Liver (tissue), 3 donors: ENCODE measurements at regions not wholly inside any gene's neighbourhood (a gene's known extent, or its start where the extent isn't known, plus 50 kb on each side); places are given as distances from the start of the nearest gene placed in this dataset.

Experiments used
- ATF3 ChIP-seq: IDR thresholded peaks from 2 replicates; pipeline ENCODE4 v1.6.1; 2016; ENCODE audit warnings: antibody characterized with exemption
- EGR1 ChIP-seq, 2 donors: IDR thresholded peaks; 2 replicates each; pipeline ENCODE4 v1.6.1; 2016 to 2018; ENCODE audit warnings: antibody characterized with exemption in 2 of 2, low read depth in 2 of 2
- GABPA ChIP-seq, 2 donors: IDR thresholded peaks in 1 of 2; conservative IDR thresholded peaks in 1 of 2; 2 replicates each; pipeline ENCODE4 v1.6.1; 2016; ENCODE audit warnings: antibody characterized with exemption in 2 of 2, mild to moderate bottlenecking in 1 of 2, moderate library complexity in 1 of 2
- HNF4A ChIP-seq, 2 donors: conservative IDR thresholded peaks; 2 replicates each; pipeline ENCODE4 v1.6.1; 2016; ENCODE audit warnings: antibody characterized with exemption in 2 of 2, mild to moderate bottlenecking in 2 of 2
- JUND ChIP-seq, 2 donors: IDR thresholded peaks; 2 replicates each; pipeline ENCODE4 v1.6.1; 2016; ENCODE audit warnings: antibody characterized with exemption in 2 of 2
- MAX ChIP-seq: IDR thresholded peaks from 2 replicates; pipeline ENCODE4 v1.6.1; 2016; ENCODE audit warnings: antibody characterized with exemption
- RAD21 ChIP-seq, 2 donors: IDR thresholded peaks; 2 replicates each; pipeline ENCODE4 v1.6.1; 2016; ENCODE audit warnings: antibody characterized with exemption in 2 of 2, mild to moderate bottlenecking in 2 of 2
- TAF1 ChIP-seq: conservative IDR thresholded peaks from 2 replicates; pipeline ENCODE4 v1.6.1; 2016; ENCODE audit warnings: antibody characterized with exemption, mild to moderate bottlenecking
- YY1 ChIP-seq: IDR thresholded peaks from 2 replicates; pipeline ENCODE4 v1.6.1; 2016; ENCODE audit warnings: antibody characterized with exemption, mild to moderate bottlenecking
- ZBTB33 ChIP-seq: IDR thresholded peaks from 2 replicates; pipeline ENCODE4 v1.6.1; 2016; ENCODE audit warnings: antibody characterized with exemption
- TF ChIP-seq, protein P1 (sequence below): fragments of 150-350 bp; IDR thresholded peaks from 2 replicates; pipeline ENCODE4 v1.5.1; 2017; ENCODE audit warnings: improper control_type of control experiment, low read depth, low read length; ENCODE audit not compliant: missing input control
- TF ChIP-seq, protein P2 (sequence below): IDR thresholded peaks from 2 replicates; pipeline ENCODE4 v1.6.1; 2016; ENCODE audit warnings: antibody characterized with exemption, mild to moderate bottlenecking
- donor health status: healthy.
- donor health status: healthy.

GRCh38 chr10:89148061-89148460 is 59.1 kb downstream of the CH25H start:
- TF ChIP-seq, protein P1, sequence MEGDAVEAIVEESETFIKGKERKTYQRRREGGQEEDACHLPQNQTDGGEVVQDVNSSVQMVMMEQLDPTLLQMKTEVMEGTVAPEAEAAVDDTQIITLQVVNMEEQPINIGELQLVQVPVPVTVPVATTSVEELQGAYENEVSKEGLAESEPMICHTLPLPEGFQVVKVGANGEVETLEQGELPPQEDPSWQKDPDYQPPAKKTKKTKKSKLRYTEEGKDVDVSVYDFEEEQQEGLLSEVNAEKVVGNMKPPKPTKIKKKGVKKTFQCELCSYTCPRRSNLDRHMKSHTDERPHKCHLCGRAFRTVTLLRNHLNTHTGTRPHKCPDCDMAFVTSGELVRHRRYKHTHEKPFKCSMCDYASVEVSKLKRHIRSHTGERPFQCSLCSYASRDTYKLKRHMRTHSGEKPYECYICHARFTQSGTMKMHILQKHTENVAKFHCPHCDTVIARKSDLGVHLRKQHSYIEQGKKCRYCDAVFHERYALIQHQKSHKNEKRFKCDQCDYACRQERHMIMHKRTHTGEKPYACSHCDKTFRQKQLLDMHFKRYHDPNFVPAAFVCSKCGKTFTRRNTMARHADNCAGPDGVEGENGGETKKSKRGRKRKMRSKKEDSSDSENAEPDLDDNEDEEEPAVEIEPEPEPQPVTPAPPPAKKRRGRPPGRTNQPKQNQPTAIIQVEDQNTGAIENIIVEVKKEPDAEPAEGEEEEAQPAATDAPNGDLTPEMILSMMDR: no peak
- TF ChIP-seq, protein P2, sequence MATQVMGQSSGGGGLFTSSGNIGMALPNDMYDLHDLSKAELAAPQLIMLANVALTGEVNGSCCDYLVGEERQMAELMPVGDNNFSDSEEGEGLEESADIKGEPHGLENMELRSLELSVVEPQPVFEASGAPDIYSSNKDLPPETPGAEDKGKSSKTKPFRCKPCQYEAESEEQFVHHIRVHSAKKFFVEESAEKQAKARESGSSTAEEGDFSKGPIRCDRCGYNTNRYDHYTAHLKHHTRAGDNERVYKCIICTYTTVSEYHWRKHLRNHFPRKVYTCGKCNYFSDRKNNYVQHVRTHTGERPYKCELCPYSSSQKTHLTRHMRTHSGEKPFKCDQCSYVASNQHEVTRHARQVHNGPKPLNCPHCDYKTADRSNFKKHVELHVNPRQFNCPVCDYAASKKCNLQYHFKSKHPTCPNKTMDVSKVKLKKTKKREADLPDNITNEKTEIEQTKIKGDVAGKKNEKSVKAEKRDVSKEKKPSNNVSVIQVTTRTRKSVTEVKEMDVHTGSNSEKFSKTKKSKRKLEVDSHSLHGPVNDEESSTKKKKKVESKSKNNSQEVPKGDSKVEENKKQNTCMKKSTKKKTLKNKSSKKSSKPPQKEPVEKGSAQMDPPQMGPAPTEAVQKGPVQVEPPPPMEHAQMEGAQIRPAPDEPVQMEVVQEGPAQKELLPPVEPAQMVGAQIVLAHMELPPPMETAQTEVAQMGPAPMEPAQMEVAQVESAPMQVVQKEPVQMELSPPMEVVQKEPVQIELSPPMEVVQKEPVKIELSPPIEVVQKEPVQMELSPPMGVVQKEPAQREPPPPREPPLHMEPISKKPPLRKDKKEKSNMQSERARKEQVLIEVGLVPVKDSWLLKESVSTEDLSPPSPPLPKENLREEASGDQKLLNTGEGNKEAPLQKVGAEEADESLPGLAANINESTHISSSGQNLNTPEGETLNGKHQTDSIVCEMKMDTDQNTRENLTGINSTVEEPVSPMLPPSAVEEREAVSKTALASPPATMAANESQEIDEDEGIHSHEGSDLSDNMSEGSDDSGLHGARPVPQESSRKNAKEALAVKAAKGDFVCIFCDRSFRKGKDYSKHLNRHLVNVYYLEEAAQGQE: no peak
- no peak for TF ChIP-seq ATF3
- TF ChIP-seq YY1: no peak
- TF ChIP-seq RAD21 (IDR thresholded peaks at IDR 0.05): no peak
- TF ChIP-seq TAF1: no peak
- no peak for TF ChIP-seq ZBTB33
- TF ChIP-seq GABPA (IDR thresholded peaks at IDR 0.05 in 1 of 2, conservative IDR thresholded peaks at IDR 0.05 in 1 of 2): no peak
- TF ChIP-seq MAX: no peak
- no peak for TF ChIP-seq EGR1 (IDR thresholded peaks at IDR 0.05; ENCODE audit: low read depth in 2 of 2)
- no peak for TF ChIP-seq HNF4A (conservative IDR thresholded peaks at IDR 0.05)
- no peak for TF ChIP-seq JUND (IDR thresholded peaks at IDR 0.05)
